ENCODE measurements at regions not wholly inside any gene's neighbourhood (a gene's known extent, or its start where the extent isn't known, plus 50 kb on each side); places are given as distances from the start of the nearest gene placed in this dataset.

- TF ChIP-seq, protein P1, sequence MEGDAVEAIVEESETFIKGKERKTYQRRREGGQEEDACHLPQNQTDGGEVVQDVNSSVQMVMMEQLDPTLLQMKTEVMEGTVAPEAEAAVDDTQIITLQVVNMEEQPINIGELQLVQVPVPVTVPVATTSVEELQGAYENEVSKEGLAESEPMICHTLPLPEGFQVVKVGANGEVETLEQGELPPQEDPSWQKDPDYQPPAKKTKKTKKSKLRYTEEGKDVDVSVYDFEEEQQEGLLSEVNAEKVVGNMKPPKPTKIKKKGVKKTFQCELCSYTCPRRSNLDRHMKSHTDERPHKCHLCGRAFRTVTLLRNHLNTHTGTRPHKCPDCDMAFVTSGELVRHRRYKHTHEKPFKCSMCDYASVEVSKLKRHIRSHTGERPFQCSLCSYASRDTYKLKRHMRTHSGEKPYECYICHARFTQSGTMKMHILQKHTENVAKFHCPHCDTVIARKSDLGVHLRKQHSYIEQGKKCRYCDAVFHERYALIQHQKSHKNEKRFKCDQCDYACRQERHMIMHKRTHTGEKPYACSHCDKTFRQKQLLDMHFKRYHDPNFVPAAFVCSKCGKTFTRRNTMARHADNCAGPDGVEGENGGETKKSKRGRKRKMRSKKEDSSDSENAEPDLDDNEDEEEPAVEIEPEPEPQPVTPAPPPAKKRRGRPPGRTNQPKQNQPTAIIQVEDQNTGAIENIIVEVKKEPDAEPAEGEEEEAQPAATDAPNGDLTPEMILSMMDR (IDR thresholded peaks at IDR 0.05; ENCODE audit: low read length), result no peak
- no peak for TF ChIP-seq EZH2 (IDR thresholded peaks at IDR 0.05; ENCODE audit: borderline replicate concordance, low read length)
These were observed 91.8 kb upstream of the ACO1 start for GRCh38 chr9:32292611-32293010.
